Mesenchymal stem cell (in vitro differentiated cells and primary cell): ENCODE measurements at regions not wholly inside any gene's neighbourhood (a gene's known extent, or its start where the extent isn't known, plus 50 kb on each side); places are given as distances from the start of the nearest gene placed in this dataset.

Experiments
- DNase-seq: peaks from one replicate; pipeline ENCODE4 v3.0.0-alpha.2; 2013
- H2AFZ ChIP-seq: one replicate; pipeline ENCODE4 v1.6.1; 2013; ENCODE audit warnings: low read depth, mild to moderate bottlenecking, control low read depth, inconsistent platforms, low read length, moderate library complexity
- H2AK5ac ChIP-seq: 2 replicates; pipeline ENCODE4 v1.6.1; 2013; ENCODE audit warnings: low read length, moderate library complexity, mild to moderate bottlenecking, inconsistent platforms; ENCODE audit not compliant: severe bottlenecking
- H2BK120ac ChIP-seq: one replicate; pipeline ENCODE4 v1.6.1; 2013; ENCODE audit warnings: low read depth, mild to moderate bottlenecking, inconsistent platforms, low read length, moderate library complexity
- H2BK12ac ChIP-seq, 2 experiments: one replicate each; pipeline ENCODE4 v1.6.1; 2013; ENCODE audit warnings: inconsistent platforms in 2 of 2, low read length in 2 of 2, mild to moderate bottlenecking in 2 of 2, moderate library complexity in 2 of 2, control low read depth in 1 of 2
- H2BK15ac ChIP-seq: one replicate; pipeline ENCODE4 v1.6.1; 2013; ENCODE audit warnings: mild to moderate bottlenecking, low read depth, inconsistent platforms; ENCODE audit not compliant: poor library complexity, severe bottlenecking
- H2BK5ac ChIP-seq: 2 replicates; pipeline ENCODE4 v1.6.1; 2013; ENCODE audit warnings: low read depth, mild to moderate bottlenecking, low read length, control low read depth, inconsistent platforms; ENCODE audit not compliant: poor library complexity, severe bottlenecking
- H3K14ac ChIP-seq, 2 experiments: one replicate each; pipeline ENCODE4 v1.6.1; 2013; ENCODE audit warnings: inconsistent platforms in 2 of 2, low read length in 2 of 2, control low read depth in 1 of 2, mild to moderate bottlenecking in 1 of 2, moderate library complexity in 1 of 2
- H3K18ac ChIP-seq, 2 experiments: one replicate each; pipeline ENCODE4 v1.6.1; 2013; ENCODE audit warnings: inconsistent platforms in 2 of 2, low read length in 2 of 2, control low read depth in 1 of 2, low read depth in 1 of 2, mild to moderate bottlenecking in 1 of 2
- H3K23ac ChIP-seq, 2 experiments: one replicate each; pipeline ENCODE4 v1.6.1; 2013; ENCODE audit warnings: inconsistent platforms in 2 of 2, low read length in 2 of 2, mild to moderate bottlenecking in 2 of 2, moderate library complexity in 2 of 2, control low read depth in 1 of 2
- H3K27ac ChIP-seq: 2 replicates; pipeline ENCODE4 v1.5.1; 2013; ENCODE audit warnings: mild to moderate bottlenecking, moderate library complexity, low read length, control low read depth, inconsistent platforms; ENCODE audit not compliant: poor library complexity, severe bottlenecking
- H3K27me3 ChIP-seq, 2 experiments: 2 replicates each; pipeline versions ENCODE4 v1.6.1 to v1.7.0; 2013; ENCODE audit warnings: low read length in 2 of 2, mild to moderate bottlenecking in 2 of 2, moderate library complexity in 2 of 2, control low read depth in 1 of 2, inconsistent platforms in 1 of 2; ENCODE audit not compliant: control insufficient read depth in 1 of 2, insufficient read depth in 1 of 2
- H3K36me3 ChIP-seq, 2 experiments: 2 replicates each; pipeline versions ENCODE4 v1.6.1 to v1.7.0; 2013; ENCODE audit warnings: low read length in 2 of 2, control low read depth in 1 of 2, inconsistent platforms in 1 of 2, low read depth in 1 of 2, mild to moderate bottlenecking in 1 of 2; ENCODE audit not compliant: insufficient read depth in 2 of 2, control insufficient read depth in 1 of 2
- H3K4ac ChIP-seq, 2 experiments: one replicate each; pipeline ENCODE4 v1.6.1; 2013; ENCODE audit warnings: inconsistent platforms in 2 of 2, low read length in 2 of 2, mild to moderate bottlenecking in 2 of 2, moderate library complexity in 2 of 2, control low read depth in 1 of 2, low read depth in 1 of 2
- H3K4me1 ChIP-seq: 2 replicates; pipeline ENCODE4 v1.6.1; 2013; ENCODE audit warnings: low read depth, low read length, control low read depth; ENCODE audit not compliant: control insufficient read depth, insufficient read depth
- H3K4me2 ChIP-seq: 2 replicates; pipeline ENCODE4 v1.6.1; 2013; ENCODE audit warnings: low read length, mild to moderate bottlenecking, inconsistent platforms; ENCODE audit not compliant: poor library complexity, severe bottlenecking
- H3K4me3 ChIP-seq, 2 experiments: 2 replicates each; pipeline versions ENCODE4 v1.5.1 to v1.7.0; 2013; ENCODE audit warnings: low read length in 2 of 2, mild to moderate bottlenecking in 2 of 2, control low read depth in 1 of 2, low read depth in 1 of 2; ENCODE audit not compliant: insufficient read depth in 1 of 2
- H3K79me1 ChIP-seq: replicated peaks from 2 replicates; pipeline ENCODE4 v1.6.1; 2013; ENCODE audit warnings: mild to moderate bottlenecking, control low read depth, low read length, inconsistent platforms; ENCODE audit not compliant: poor library complexity, severe bottlenecking
- H3K9ac ChIP-seq: 2 replicates; pipeline ENCODE4 v1.7.0; 2013; ENCODE audit warnings: mild to moderate bottlenecking, low read length, moderate library complexity
- H3K9me3 ChIP-seq: 2 replicates; pipeline ENCODE4 v1.7.0; 2013; ENCODE audit warnings: mild to moderate bottlenecking, low read length; ENCODE audit not compliant: control insufficient read depth
- H4K8ac ChIP-seq: one replicate; pipeline ENCODE4 v1.6.1; 2013; ENCODE audit warnings: inconsistent platforms, mild to moderate bottlenecking, low read length, moderate library complexity
- H4K91ac ChIP-seq: one replicate; pipeline ENCODE4 v1.6.1; 2013; ENCODE audit warnings: mild to moderate bottlenecking, low read length, inconsistent platforms
- WGBS: methylation state at CpG from one replicate; pipeline ENCODE4 v1.1.7; 2013; ENCODE audit warnings: mixed read lengths; 5-methylcytosine and 5-hydroxymethylcytosine counted together

DNA sequence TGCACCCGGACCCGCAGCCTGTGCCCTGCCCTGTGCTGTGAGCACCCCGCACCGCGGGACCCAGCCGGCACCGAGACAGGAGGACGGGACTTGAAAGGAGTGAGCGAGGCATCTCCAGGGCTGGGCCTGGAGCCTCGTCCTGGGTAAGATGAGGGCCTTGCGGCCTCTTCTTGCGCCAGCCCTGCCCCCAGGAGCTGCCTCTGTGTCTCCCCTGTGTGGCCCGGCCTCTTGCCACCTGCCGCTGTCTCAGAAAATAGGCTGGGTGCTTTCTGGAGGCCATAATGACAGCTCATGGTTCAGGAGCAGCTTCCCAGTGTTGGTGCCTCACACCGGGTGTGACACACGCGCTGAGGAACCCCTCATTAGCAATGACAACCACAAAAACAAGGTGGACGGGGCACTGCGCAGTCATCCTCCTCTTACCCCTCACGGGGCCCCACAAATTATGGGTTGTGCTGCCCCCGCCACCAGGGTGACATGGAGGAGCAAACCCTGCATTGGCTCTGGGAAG, 161.5 kb upstream of the C1orf174 start:
- H3K4me3 ChIP-seq: no peak overlapping the region
- H2BK12ac ChIP-seq: no peak overlapping the region
- DNase-seq: no peak
- no peaks in the 10 kb centered on the region for H3K79me1 ChIP-seq
- WGBS: 84% methylated on average over 21 of the region's 21 CpGs
- H3K27ac ChIP-seq: no peak overlapping the region
- H2BK120ac ChIP-seq: no peak overlapping the region
- H2BK5ac ChIP-seq: no peak overlapping the region
- no peak overlapping the region for H3K23ac ChIP-seq
- H2AK5ac ChIP-seq: no peak overlapping the region
- H3K4ac ChIP-seq: no peak overlapping the region
- H3K9ac ChIP-seq: no peak overlapping the region
- H3K4me1 ChIP-seq: no peaks in the 10 kb centered on the region
- H3K27me3 ChIP-seq: no peaks in the 10 kb centered on the region
- H3K9me3 ChIP-seq: no peaks in the 10 kb centered on the region
- H2AFZ ChIP-seq: no peak overlapping the region
- H3K18ac ChIP-seq: no peak overlapping the region
- H3K14ac ChIP-seq: no peak overlapping the region
- H4K8ac ChIP-seq: no peak overlapping the region
- H2BK15ac ChIP-seq: no peak overlapping the region
- H3K36me3 ChIP-seq: no peaks in the 10 kb centered on the region
- H4K91ac ChIP-seq: no peak overlapping the region
- no peak overlapping the region for H3K4me2 ChIP-seq

DNA sequence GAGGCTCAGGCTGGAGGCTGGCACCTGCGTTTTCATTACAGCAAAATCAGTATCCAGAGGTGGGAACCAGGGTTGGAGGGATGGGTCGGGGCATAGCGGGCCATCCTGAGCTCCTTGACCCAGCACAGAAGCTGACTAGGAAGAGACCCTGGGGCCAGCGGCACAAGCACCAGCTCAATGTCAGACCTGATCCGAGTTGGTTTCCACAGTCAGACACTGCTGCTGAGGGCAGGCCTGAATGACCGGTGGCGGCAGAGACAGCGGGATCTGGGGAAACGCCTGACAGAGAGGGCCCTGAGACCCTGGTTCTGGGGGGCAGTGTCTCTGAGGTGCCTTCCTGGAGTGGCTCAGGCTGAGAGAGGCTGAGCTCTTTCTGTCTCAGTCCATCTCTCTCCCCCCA, 162.0 kb upstream of the C1orf174 start:
- H4K8ac ChIP-seq: no peak overlapping the region
- H3K4me2 ChIP-seq: no peak overlapping the region
- no peak overlapping the region for H3K27ac ChIP-seq
- H3K36me3 ChIP-seq: no peaks in the 10 kb centered on the region
- no peak for DNase-seq
- H4K91ac ChIP-seq: no peak overlapping the region
- H2BK15ac ChIP-seq: no peak overlapping the region
- no peak overlapping the region for H2BK12ac ChIP-seq
- H3K4ac ChIP-seq: no peak overlapping the region
- H3K9me3 ChIP-seq: no peaks in the 10 kb centered on the region
- H3K79me1 ChIP-seq: no peaks in the 10 kb centered on the region
- H2AK5ac ChIP-seq: no peak overlapping the region
- no peak overlapping the region for H2AFZ ChIP-seq
- H3K27me3 ChIP-seq: no peaks in the 10 kb centered on the region
- H2BK120ac ChIP-seq: no peak overlapping the region
- H2BK5ac ChIP-seq: no peak overlapping the region
- H3K18ac ChIP-seq: no peak overlapping the region
- H3K23ac ChIP-seq: no peak overlapping the region
- no peaks in the 10 kb centered on the region for H3K4me1 ChIP-seq
- no peak overlapping the region for H3K14ac ChIP-seq
- no peak overlapping the region for H3K9ac ChIP-seq
- 85% methylated on average over 8 of the region's 9 CpGs for WGBS
- H3K4me3 ChIP-seq: no peak overlapping the region

DNA sequence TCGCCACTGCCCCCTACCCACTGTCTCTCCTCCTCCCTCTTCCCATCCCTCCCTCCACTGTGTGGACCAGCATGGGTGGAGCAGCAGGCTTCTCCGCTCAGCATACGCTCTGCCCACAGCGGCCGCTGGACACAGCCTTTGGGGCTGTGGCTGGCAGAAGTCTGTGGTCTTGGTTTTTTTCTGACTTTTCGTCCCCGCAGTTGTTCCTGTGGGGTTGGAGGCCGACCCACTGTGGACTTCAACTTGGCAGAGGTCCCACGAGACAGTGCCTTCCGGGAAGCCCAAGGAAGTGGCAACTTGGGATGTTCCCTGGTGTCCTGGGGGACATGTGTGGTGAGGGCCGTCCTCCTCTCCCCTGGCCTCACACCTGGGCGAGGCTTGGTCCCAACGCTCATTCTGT, 162.5 kb upstream of the C1orf174 start:
- H4K8ac ChIP-seq: no peak overlapping the region

DNA sequence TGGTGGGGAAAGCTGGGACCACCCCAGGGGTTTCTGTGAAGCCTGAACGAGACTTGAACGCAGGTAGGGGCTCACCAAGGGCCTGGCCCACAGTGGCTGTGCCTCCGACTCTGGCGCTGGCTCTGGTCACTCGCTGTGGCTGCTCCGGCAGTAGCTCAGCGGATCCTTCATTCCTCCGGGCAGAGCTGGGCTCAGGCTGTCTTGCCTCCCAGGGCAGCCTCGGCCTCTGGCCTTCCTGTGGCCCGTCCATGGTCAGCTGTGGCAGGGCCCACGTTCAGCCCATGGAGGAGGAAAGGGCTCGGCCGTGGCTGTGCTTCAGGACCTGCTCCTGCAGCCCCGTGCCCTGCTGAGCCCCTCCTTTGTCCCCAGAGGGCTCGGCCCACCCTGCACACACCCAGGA, 162.9 kb upstream of the C1orf174 start:
- Histone ChIP-seq H2BK120ac (no peak overlapping the region), H3K9me3 (no peaks in the 10 kb centered on the region), H3K4me1 (no peaks in the 10 kb centered on the region), H2BK5ac (no peak overlapping the region), H4K8ac (no peak overlapping the region), H4K91ac (no peak overlapping the region), H3K23ac (no peak overlapping the region), H2AK5ac (no peak overlapping the region), H3K79me1 (no peaks in the 10 kb centered on the region), H3K14ac (no peak overlapping the region), H2AFZ (no peak overlapping the region), H3K27me3 (no peaks in the 10 kb centered on the region), H3K4ac (no peak overlapping the region), H3K36me3 (no peaks in the 10 kb centered on the region), H3K9ac (no peak overlapping the region), H3K4me3 (no peak overlapping the region), H3K27ac (no peak overlapping the region), H2BK12ac (no peak overlapping the region), H3K4me2 (no peak overlapping the region), H3K18ac (no peak overlapping the region), H2BK15ac (no peak overlapping the region)
- WGBS: 83% methylated on average over 15 of the region's 15 CpGs
- DNase-seq: no peak

More for the DNA sequence above, 162.5 kb upstream of the C1orf174 start:
- Histone ChIP-seq H3K4me1 (no peaks in the 10 kb centered on the region), H3K9ac (no peak overlapping the region), H2AK5ac (no peak overlapping the region), H2AFZ (no peak overlapping the region), H2BK12ac (no peak overlapping the region), H3K36me3 (no peaks in the 10 kb centered on the region), H3K4me2 (no peak overlapping the region), H3K27ac (no peak overlapping the region), H3K14ac (no peak overlapping the region), H3K79me1 (no peaks in the 10 kb centered on the region), H2BK5ac (no peak overlapping the region), H4K91ac (no peak overlapping the region), H3K18ac (no peak overlapping the region), H3K9me3 (no peaks in the 10 kb centered on the region), H3K4ac (no peak overlapping the region), H2BK15ac (no peak overlapping the region), H3K27me3 (no peaks in the 10 kb centered on the region), H3K23ac (no peak overlapping the region), H3K4me3 (no peak overlapping the region), H2BK120ac (no peak overlapping the region)
- 81% methylated on average over 13 of the region's 13 CpGs for WGBS
- DNase-seq: no peak
